ENCODE measurements at regions not wholly inside any gene's neighbourhood (a gene's known extent, or its start where the extent isn't known, plus 50 kb on each side); places are given as distances from the start of the nearest gene placed in this dataset.

- Histone ChIP-seq H3K4me1 (no peaks in the 10 kb centered on the region), H3K36me3 (no peaks in the 10 kb centered on the region), H3K4me3 (no peak overlapping the region), H3K27ac (no peak overlapping the region), H3K9me3 (no peaks in the 10 kb centered on the region), H3K27me3 (no peaks in the 10 kb centered on the region)
- ATAC-seq (no peak), DNase-seq (no peak)
- TF ChIP-seq, protein P1, sequence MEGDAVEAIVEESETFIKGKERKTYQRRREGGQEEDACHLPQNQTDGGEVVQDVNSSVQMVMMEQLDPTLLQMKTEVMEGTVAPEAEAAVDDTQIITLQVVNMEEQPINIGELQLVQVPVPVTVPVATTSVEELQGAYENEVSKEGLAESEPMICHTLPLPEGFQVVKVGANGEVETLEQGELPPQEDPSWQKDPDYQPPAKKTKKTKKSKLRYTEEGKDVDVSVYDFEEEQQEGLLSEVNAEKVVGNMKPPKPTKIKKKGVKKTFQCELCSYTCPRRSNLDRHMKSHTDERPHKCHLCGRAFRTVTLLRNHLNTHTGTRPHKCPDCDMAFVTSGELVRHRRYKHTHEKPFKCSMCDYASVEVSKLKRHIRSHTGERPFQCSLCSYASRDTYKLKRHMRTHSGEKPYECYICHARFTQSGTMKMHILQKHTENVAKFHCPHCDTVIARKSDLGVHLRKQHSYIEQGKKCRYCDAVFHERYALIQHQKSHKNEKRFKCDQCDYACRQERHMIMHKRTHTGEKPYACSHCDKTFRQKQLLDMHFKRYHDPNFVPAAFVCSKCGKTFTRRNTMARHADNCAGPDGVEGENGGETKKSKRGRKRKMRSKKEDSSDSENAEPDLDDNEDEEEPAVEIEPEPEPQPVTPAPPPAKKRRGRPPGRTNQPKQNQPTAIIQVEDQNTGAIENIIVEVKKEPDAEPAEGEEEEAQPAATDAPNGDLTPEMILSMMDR (IDR thresholded peaks at IDR 0.05) = no peak
- intact Hi-C loops (cut with DNase I) = no loop called here
These were observed 177.3 kb downstream of the DERA start for GRCh38 chr12:16088421-16088820.

Measured in upper lobe of right lung (tissue), 1 donor.